Liver (tissue), 3 donors: ENCODE measurements at regions not wholly inside any gene's neighbourhood (a gene's known extent, or its start where the extent isn't known, plus 50 kb on each side); places are given as distances from the start of the nearest gene placed in this dataset.

Experiments used
- CTCF ChIP-seq: fragments of 150-350 bp; IDR thresholded peaks from 2 replicates; pipeline ENCODE4 v1.5.1; 2017; ENCODE audit warnings: improper control_type of control experiment, low read depth, low read length; ENCODE audit not compliant: missing input control
- GABPA ChIP-seq, 2 donors: IDR thresholded peaks in 1 of 2; conservative IDR thresholded peaks in 1 of 2; 2 replicates each; pipeline ENCODE4 v1.6.1; 2016; ENCODE audit warnings: antibody characterized with exemption in 2 of 2, mild to moderate bottlenecking in 1 of 2, moderate library complexity in 1 of 2
- SP1 ChIP-seq: IDR thresholded peaks from 2 replicates; pipeline ENCODE4 v1.6.1; 2018; ENCODE audit warnings: antibody characterized with exemption, mild to moderate bottlenecking
- donor health status: healthy.
- donor health status: healthy.

GRCh38 chr4:38411981-38412536, 251.9 kb upstream of the KLF3 start:
- TF ChIP-seq CTCF: no peak
- no peak for TF ChIP-seq SP1
- TF ChIP-seq GABPA (IDR thresholded peaks at IDR 0.05 in 1 of 2, conservative IDR thresholded peaks at IDR 0.05 in 1 of 2): no peak
